HEK293 (cell line): ENCODE measurements at regions not wholly inside any gene's neighbourhood (a gene's known extent, or its start where the extent isn't known, plus 50 kb on each side); places are given as distances from the start of the nearest gene placed in this dataset.

Source experiments
- SP2 ChIP-seq: fragments of 450-650 bp; formaldehyde crosslinking; IDR thresholded peaks from 2 replicates; pipeline ENCODE4 v1.5.1; 2016; ENCODE audit warnings: missing biosample characterization, missing genetic modification characterization
- TCF7L2 ChIP-seq: IDR thresholded peaks from 2 replicates; pipeline ENCODE4 v1.6.1; 2011; ENCODE audit warnings: low read depth, mild to moderate bottlenecking, inconsistent platforms, low read length, moderate library complexity, borderline replicate concordance
- ZBTB10 ChIP-seq: fragments of 450-650 bp; formaldehyde crosslinking; IDR thresholded peaks from 2 replicates; pipeline ENCODE4 v1.5.1; 2016; ENCODE audit warnings: missing biosample characterization, missing genetic modification characterization
- ZNF10 ChIP-seq: fragments of 450-650 bp; formaldehyde crosslinking; IDR thresholded peaks from 2 replicates; pipeline ENCODE4 v1.5.1; 2017; ENCODE audit warnings: missing biosample characterization, missing genetic modification characterization
- ZNF121 ChIP-seq: fragments of 450-650 bp; formaldehyde crosslinking; IDR thresholded peaks from 2 replicates; pipeline ENCODE4 v1.5.1; 2016; ENCODE audit warnings: missing biosample characterization, missing genetic modification characterization
- ZNF16 ChIP-seq: fragments of 450-650 bp; formaldehyde crosslinking; IDR thresholded peaks from 2 replicates; pipeline ENCODE4 v1.5.1; 2016; ENCODE audit warnings: low read depth, missing biosample characterization, missing genetic modification characterization
- ZNF530 ChIP-seq: fragments of 450-650 bp; formaldehyde crosslinking; IDR thresholded peaks from 2 replicates; pipeline ENCODE4 v1.5.1; 2016; ENCODE audit warnings: low read depth, missing biosample characterization, missing genetic modification characterization
- TF ChIP-seq, protein P1 (sequence below): fragments of 450-650 bp; formaldehyde crosslinking; IDR thresholded peaks from 2 replicates; pipeline ENCODE4 v1.5.1; 2016; ENCODE audit warnings: missing biosample characterization, missing genetic modification characterization

- TF ChIP-seq TCF7L2 (no peak), ZNF121 (tag by site-specific recombination) (no peak), ZNF530 (no peak), SP2 (no peak), ZNF16 (tag by site-specific recombination) (no peak), ZBTB10 (no peak), ZNF10 (tag by site-specific recombination) (no peak)
- TF ChIP-seq, protein P1, sequence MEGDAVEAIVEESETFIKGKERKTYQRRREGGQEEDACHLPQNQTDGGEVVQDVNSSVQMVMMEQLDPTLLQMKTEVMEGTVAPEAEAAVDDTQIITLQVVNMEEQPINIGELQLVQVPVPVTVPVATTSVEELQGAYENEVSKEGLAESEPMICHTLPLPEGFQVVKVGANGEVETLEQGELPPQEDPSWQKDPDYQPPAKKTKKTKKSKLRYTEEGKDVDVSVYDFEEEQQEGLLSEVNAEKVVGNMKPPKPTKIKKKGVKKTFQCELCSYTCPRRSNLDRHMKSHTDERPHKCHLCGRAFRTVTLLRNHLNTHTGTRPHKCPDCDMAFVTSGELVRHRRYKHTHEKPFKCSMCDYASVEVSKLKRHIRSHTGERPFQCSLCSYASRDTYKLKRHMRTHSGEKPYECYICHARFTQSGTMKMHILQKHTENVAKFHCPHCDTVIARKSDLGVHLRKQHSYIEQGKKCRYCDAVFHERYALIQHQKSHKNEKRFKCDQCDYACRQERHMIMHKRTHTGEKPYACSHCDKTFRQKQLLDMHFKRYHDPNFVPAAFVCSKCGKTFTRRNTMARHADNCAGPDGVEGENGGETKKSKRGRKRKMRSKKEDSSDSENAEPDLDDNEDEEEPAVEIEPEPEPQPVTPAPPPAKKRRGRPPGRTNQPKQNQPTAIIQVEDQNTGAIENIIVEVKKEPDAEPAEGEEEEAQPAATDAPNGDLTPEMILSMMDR (tag by site-specific recombination), result no peak
Measured at GRCh38 chr5:155831491-155831890, 495.5 kb upstream of the SGCD start.
